WTC11 (cell line): ENCODE measurements at regions not wholly inside any gene's neighbourhood (a gene's known extent, or its start where the extent isn't known, plus 50 kb on each side); places are given as distances from the start of the nearest gene placed in this dataset.

ENCODE experiments used
- ATAC-seq: fragments of 200-7000 bp; cut with Tn5 transposase; 2 replicates; pipeline ENCODE4 v1.10.0; 2021; ENCODE audit warnings: mild to moderate bottlenecking, moderate library complexity
- CTCF ChIA-PET: fragments of 300-600 bp; sonication (Branson Sonifier 250); formaldehyde crosslinking; loops from one replicate; lab custom pipeline; 2021; ENCODE audit warnings: antibody characterized with exemption; lab: Charles Lee
- POLR2A ChIA-PET: fragments of 350-600 bp; sonication (Branson Sonifier 250); formaldehyde crosslinking; loops from one replicate; lab custom pipeline; 2021; ENCODE audit warnings: antibody characterized with exemption; lab: Charles Lee
- DNase-seq: peaks from one replicate; pipeline ENCODE4 v3.0.0; 2021; ENCODE audit warnings: low spot score
- H3K27ac Mint-ChIP-seq: 2 replicates; pipeline ENCODE4 v1.8.0; 2021; ENCODE audit warnings: mixed read lengths
- H3K27me3 Mint-ChIP-seq: 2 replicates; pipeline ENCODE4 v1.8.0; 2021; ENCODE audit warnings: low read depth, mild to moderate bottlenecking, moderate library complexity, mixed read lengths
- H3K36me3 Mint-ChIP-seq: 2 replicates; pipeline ENCODE4 v1.8.0; 2021; ENCODE audit warnings: mixed read lengths
- H3K4me1 Mint-ChIP-seq: 2 replicates; pipeline ENCODE4 v1.8.0; 2022; ENCODE audit warnings: mixed read lengths
- H3K4me3 Mint-ChIP-seq: 2 replicates; pipeline ENCODE4 v1.8.0; 2021; ENCODE audit warnings: mild to moderate bottlenecking, moderate library complexity, mixed read lengths
- H3K9me3 Mint-ChIP-seq: 2 replicates; pipeline ENCODE4 v1.8.0; 2021; ENCODE audit warnings: mixed read lengths
- EMX1 ChIP-seq: fragments of 250-450 bp; sonication (Bioruptor Pico); IDR thresholded peaks from 2 replicates; pipeline ENCODE4 v1.8.0; 2021; ENCODE audit warnings: mild to moderate bottlenecking
- ESRRA ChIP-seq: sonication (generic); formaldehyde crosslinking; IDR thresholded peaks from 2 replicates; pipeline ENCODE4 v1.8.1; 2022; ENCODE audit warnings: mild to moderate bottlenecking, missing genetic modification reagents, borderline replicate concordance
- ETV6 ChIP-seq: sonication (generic); formaldehyde crosslinking; IDR thresholded peaks from 2 replicates; pipeline ENCODE4 v1.8.1; 2022; ENCODE audit warnings: mild to moderate bottlenecking, missing genetic modification reagents
- FOXJ3 ChIP-seq: sonication (generic); formaldehyde crosslinking; IDR thresholded peaks from 2 replicates; pipeline ENCODE4 v1.9.0; 2021; ENCODE audit warnings: missing genetic modification reagents, mild to moderate bottlenecking, borderline replicate concordance
- GTF2I ChIP-seq: fragments of 250-450 bp; sonication (Bioruptor Pico); conservative IDR thresholded peaks from 2 replicates; pipeline ENCODE4 v1.4.0; 2021; ENCODE audit warnings: mild to moderate bottlenecking
- JAZF1 ChIP-seq: fragments of 250-450 bp; sonication (Bioruptor Pico); IDR thresholded peaks from 2 replicates; pipeline ENCODE4 v1.9.0; 2021; ENCODE audit warnings: moderate library complexity, mild to moderate bottlenecking, inconsistent platforms
- KAT7 ChIP-seq: sonication (generic); formaldehyde crosslinking; IDR thresholded peaks from 2 replicates; pipeline ENCODE4 v1.8.1; 2023; ENCODE audit warnings: missing genetic modification reagents, mild to moderate bottlenecking, borderline replicate concordance
- NFE2L1 ChIP-seq: sonication (generic); formaldehyde crosslinking; IDR thresholded peaks from 2 replicates; pipeline ENCODE4 v1.8.1; 2023; ENCODE audit warnings: missing genetic modification reagents
- NR3C1 ChIP-seq: sonication (generic); formaldehyde crosslinking; conservative IDR thresholded peaks from 2 replicates; pipeline ENCODE4 v1.8.1; 2023; ENCODE audit warnings: low read depth, mild to moderate bottlenecking, missing genetic modification reagents
- RORB ChIP-seq: fragments of 250-450 bp; sonication (Bioruptor Pico); IDR thresholded peaks from 2 replicates; pipeline ENCODE4 v1.9.0; 2021; ENCODE audit warnings: mild to moderate bottlenecking
- TEAD4 ChIP-seq: sonication (generic); formaldehyde crosslinking; IDR thresholded peaks from 2 replicates; pipeline ENCODE4 v1.8.0; 2022; ENCODE audit warnings: mild to moderate bottlenecking, missing genetic modification reagents
- TF ChIP-seq, protein P1 (sequence below): fragments of 250-450 bp; sonication (Bioruptor Pico); conservative IDR thresholded peaks from 2 replicates; pipeline ENCODE4 v1.9.0; 2021; ENCODE audit warnings: mild to moderate bottlenecking
- TF ChIP-seq, protein P2 (sequence below): sonication (generic); formaldehyde crosslinking; conservative IDR thresholded peaks from 2 replicates; pipeline ENCODE4 v1.8.1; 2023; ENCODE audit warnings: mild to moderate bottlenecking, low read depth, missing genetic modification reagents, moderate library complexity
- TF ChIP-seq, protein P3 (sequence below): sonication (generic); formaldehyde crosslinking; IDR thresholded peaks from 2 replicates; pipeline ENCODE4 v1.8.0; 2022; ENCODE audit warnings: mild to moderate bottlenecking, missing genetic modification reagents
- TF ChIP-seq, protein P4 (sequence below): sonication (generic); formaldehyde crosslinking; IDR thresholded peaks from 2 replicates; pipeline ENCODE4 v1.8.1; 2023; ENCODE audit warnings: mild to moderate bottlenecking, missing genetic modification reagents
- TF ChIP-seq, protein P5 (sequence below): sonication (generic); formaldehyde crosslinking; IDR thresholded peaks from 2 replicates; pipeline ENCODE4 v1.8.1; 2022; ENCODE audit warnings: mild to moderate bottlenecking, missing genetic modification reagents, moderate library complexity, borderline replicate concordance
- TF ChIP-seq, protein P6 (sequence below): fragments of 250-450 bp; sonication (Bioruptor Pico); IDR thresholded peaks from 2 replicates; pipeline ENCODE4 v1.8.0; 2021; ENCODE audit warnings: mild to moderate bottlenecking
- TF ChIP-seq, protein P7 (sequence below): sonication (generic); formaldehyde crosslinking; IDR thresholded peaks from 2 replicates; pipeline ENCODE4 v1.8.1; 2023; ENCODE audit warnings: mild to moderate bottlenecking, missing genetic modification reagents, borderline replicate concordance

DNA sequence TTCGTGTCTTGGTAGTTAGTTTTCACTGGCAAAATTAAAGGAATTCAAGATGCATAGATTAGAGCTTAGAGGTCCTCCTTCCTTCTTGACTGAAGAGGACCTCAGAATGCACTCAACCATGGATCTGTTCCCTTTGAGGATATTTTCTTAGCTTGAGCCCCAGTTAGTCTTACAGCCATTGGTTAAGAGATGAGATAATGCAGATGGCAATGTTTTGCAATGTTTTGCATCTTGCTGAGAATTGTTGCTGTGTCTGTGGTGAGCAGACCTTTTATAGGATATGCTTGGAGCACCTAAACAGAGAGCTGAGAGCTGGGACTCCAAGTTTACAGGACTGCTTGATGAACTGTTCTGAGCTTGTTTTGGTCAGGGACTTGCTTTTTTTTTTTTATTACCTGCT is 107.5 kb downstream of the TMEM170B start:
- ATAC-seq (no peak), DNase-seq (no peak)
- no peak overlapping the region for H3K27ac Mint-ChIP-seq
- peaks cover 48% of the 10 kb centered on the region for H3K9me3 Mint-ChIP-seq
- POLR2A ChIA-PET = no interaction called here
- no peaks in the 10 kb centered on the region for H3K27me3 Mint-ChIP-seq
- H3K36me3 Mint-ChIP-seq = peaks cover 43% of the 10 kb centered on the region
- CTCF ChIA-PET = no interaction called here
- TF ChIP-seq, protein P1, sequence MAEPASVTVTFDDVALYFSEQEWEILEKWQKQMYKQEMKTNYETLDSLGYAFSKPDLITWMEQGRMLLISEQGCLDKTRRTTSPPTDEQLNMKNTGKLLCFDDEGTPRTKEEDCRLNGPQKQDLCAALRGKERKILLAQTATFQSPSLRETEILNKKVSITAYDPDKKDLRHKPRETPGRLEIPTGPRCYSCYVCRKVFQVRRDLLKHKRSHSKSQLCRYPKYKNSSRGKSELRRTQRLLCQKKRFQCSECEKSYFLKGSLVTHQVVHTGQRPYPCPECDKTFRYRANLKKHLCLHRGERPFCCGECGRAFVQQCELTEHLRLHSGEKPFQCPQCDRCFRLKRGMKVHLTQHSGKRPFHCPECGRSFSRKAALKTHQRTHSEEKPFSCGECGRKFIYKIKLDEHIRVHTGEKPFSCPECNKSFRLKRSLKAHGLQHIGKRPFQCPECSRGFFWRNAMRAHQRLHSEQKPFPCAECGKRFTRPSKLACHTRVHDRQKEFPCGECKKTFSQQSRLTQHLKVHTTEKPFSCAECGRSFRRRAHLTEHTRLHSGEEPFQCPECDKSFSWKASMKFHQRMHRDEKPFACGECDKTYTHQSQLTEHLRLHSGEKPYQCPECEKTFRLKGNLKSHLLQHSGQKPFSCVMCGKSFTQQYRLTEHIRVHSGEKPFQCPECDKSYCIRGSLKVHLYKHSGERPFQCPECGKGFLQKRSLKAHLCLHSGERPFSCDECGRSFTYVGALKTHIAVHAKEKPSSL = no peak
- TF ChIP-seq FOXJ3 (no peak), ESRRA (CRISPR knock-in tag) (no peak), EMX1 (no peak), RORB (no peak)
- no peak overlapping the region for H3K4me3 Mint-ChIP-seq
- H3K4me1 Mint-ChIP-seq = peaks cover 36% of the 10 kb centered on the region

DNA sequence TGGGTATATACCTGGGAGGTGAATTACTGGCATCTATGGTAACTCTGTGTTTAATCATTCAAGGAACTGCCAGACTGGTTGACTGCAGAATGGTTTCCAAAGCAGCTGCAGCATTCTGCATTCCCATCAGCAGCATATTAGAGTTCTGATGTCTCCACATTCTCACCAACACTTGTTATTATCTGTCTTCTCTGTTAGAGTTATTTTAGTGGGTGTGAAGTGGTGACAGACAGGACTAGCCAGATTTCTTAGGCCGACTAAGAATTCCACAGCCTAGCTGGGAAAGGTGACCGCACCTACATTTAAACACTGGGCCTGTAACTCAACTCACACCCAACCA is 110.9 kb downstream of the TMEM170B start:
- Mint-ChIP-seq H3K27me3 (no peaks in the 10 kb centered on the region), H3K27ac (no peak overlapping the region), H3K36me3 (peaks cover 26% of the 10 kb centered on the region), H3K4me3 (no peak overlapping the region), H3K9me3 (peaks cover 26% of the 10 kb centered on the region), H3K4me1 (peaks cover 53% of the 10 kb centered on the region)
- TF ChIP-seq, protein P2, sequence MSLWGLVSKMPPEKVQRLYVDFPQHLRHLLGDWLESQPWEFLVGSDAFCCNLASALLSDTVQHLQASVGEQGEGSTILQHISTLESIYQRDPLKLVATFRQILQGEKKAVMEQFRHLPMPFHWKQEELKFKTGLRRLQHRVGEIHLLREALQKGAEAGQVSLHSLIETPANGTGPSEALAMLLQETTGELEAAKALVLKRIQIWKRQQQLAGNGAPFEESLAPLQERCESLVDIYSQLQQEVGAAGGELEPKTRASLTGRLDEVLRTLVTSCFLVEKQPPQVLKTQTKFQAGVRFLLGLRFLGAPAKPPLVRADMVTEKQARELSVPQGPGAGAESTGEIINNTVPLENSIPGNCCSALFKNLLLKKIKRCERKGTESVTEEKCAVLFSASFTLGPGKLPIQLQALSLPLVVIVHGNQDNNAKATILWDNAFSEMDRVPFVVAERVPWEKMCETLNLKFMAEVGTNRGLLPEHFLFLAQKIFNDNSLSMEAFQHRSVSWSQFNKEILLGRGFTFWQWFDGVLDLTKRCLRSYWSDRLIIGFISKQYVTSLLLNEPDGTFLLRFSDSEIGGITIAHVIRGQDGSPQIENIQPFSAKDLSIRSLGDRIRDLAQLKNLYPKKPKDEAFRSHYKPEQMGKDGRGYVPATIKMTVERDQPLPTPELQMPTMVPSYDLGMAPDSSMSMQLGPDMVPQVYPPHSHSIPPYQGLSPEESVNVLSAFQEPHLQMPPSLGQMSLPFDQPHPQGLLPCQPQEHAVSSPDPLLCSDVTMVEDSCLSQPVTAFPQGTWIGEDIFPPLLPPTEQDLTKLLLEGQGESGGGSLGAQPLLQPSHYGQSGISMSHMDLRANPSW = no peak
- TF ChIP-seq, protein P3, sequence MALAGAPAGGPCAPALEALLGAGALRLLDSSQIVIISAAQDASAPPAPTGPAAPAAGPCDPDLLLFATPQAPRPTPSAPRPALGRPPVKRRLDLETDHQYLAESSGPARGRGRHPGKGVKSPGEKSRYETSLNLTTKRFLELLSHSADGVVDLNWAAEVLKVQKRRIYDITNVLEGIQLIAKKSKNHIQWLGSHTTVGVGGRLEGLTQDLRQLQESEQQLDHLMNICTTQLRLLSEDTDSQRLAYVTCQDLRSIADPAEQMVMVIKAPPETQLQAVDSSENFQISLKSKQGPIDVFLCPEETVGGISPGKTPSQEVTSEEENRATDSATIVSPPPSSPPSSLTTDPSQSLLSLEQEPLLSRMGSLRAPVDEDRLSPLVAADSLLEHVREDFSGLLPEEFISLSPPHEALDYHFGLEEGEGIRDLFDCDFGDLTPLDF (CRISPR knock-in tag) = no peak
- TF ChIP-seq NR3C1 = no peak
- TF ChIP-seq TEAD4 (CRISPR knock-in tag) = no peak
- TF ChIP-seq, protein P4, sequence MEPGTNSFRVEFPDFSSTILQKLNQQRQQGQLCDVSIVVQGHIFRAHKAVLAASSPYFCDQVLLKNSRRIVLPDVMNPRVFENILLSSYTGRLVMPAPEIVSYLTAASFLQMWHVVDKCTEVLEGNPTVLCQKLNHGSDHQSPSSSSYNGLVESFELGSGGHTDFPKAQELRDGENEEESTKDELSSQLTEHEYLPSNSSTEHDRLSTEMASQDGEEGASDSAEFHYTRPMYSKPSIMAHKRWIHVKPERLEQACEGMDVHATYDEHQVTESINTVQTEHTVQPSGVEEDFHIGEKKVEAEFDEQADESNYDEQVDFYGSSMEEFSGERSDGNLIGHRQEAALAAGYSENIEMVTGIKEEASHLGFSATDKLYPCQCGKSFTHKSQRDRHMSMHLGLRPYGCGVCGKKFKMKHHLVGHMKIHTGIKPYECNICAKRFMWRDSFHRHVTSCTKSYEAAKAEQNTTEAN (CRISPR knock-in tag) = no peak
- TF ChIP-seq, protein P5, sequence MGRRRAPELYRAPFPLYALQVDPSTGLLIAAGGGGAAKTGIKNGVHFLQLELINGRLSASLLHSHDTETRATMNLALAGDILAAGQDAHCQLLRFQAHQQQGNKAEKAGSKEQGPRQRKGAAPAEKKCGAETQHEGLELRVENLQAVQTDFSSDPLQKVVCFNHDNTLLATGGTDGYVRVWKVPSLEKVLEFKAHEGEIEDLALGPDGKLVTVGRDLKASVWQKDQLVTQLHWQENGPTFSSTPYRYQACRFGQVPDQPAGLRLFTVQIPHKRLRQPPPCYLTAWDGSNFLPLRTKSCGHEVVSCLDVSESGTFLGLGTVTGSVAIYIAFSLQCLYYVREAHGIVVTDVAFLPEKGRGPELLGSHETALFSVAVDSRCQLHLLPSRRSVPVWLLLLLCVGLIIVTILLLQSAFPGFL (CRISPR knock-in tag) = no peak
- TF ChIP-seq, protein P1 = no peak
- no peak for TF ChIP-seq KAT7
- no peak for TF ChIP-seq NFE2L1 (CRISPR knock-in tag)
- TF ChIP-seq JAZF1 = no peak
- TF ChIP-seq, protein P6, sequence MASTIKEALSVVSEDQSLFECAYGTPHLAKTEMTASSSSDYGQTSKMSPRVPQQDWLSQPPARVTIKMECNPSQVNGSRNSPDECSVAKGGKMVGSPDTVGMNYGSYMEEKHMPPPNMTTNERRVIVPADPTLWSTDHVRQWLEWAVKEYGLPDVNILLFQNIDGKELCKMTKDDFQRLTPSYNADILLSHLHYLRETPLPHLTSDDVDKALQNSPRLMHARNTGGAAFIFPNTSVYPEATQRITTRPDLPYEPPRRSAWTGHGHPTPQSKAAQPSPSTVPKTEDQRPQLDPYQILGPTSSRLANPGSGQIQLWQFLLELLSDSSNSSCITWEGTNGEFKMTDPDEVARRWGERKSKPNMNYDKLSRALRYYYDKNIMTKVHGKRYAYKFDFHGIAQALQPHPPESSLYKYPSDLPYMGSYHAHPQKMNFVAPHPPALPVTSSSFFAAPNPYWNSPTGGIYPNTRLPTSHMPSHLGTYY = no peak
- no peak for TF ChIP-seq ESRRA (CRISPR knock-in tag)
- no peak for TF ChIP-seq ETV6 (CRISPR knock-in tag)
- TF ChIP-seq, protein P7, sequence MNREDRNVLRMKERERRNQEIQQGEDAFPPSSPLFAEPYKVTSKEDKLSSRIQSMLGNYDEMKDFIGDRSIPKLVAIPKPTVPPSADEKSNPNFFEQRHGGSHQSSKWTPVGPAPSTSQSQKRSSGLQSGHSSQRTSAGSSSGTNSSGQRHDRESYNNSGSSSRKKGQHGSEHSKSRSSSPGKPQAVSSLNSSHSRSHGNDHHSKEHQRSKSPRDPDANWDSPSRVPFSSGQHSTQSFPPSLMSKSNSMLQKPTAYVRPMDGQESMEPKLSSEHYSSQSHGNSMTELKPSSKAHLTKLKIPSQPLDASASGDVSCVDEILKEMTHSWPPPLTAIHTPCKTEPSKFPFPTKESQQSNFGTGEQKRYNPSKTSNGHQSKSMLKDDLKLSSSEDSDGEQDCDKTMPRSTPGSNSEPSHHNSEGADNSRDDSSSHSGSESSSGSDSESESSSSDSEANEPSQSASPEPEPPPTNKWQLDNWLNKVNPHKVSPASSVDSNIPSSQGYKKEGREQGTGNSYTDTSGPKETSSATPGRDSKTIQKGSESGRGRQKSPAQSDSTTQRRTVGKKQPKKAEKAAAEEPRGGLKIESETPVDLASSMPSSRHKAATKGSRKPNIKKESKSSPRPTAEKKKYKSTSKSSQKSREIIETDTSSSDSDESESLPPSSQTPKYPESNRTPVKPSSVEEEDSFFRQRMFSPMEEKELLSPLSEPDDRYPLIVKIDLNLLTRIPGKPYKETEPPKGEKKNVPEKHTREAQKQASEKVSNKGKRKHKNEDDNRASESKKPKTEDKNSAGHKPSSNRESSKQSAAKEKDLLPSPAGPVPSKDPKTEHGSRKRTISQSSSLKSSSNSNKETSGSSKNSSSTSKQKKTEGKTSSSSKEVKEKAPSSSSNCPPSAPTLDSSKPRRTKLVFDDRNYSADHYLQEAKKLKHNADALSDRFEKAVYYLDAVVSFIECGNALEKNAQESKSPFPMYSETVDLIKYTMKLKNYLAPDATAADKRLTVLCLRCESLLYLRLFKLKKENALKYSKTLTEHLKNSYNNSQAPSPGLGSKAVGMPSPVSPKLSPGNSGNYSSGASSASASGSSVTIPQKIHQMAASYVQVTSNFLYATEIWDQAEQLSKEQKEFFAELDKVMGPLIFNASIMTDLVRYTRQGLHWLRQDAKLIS = no peak
- TF ChIP-seq GTF2I (CRISPR knock-in tag) = no peak
- ChIA-PET CTCF (no interaction called here), POLR2A (no interaction called here)
- DNase-seq (no peak), ATAC-seq (no peak)
